ENCODE measurements at regions not wholly inside any gene's neighbourhood (a gene's known extent, or its start where the extent isn't known, plus 50 kb on each side); places are given as distances from the start of the nearest gene placed in this dataset.
"Not testable (repeated sequence)": the region's sequence is repeated elsewhere in the genome, so short reads cannot be mapped to it uniquely, and the experiment has no call there.

GRCh38 chr21:14825514-14825974 is 239.3 kb downstream of the NRIP1 start:
- DNase-seq: no peak

- no peak for DNase-seq
These were observed 240.7 kb downstream of the NRIP1 start for GRCh38 chr21:14824126-14824525.

DNA sequence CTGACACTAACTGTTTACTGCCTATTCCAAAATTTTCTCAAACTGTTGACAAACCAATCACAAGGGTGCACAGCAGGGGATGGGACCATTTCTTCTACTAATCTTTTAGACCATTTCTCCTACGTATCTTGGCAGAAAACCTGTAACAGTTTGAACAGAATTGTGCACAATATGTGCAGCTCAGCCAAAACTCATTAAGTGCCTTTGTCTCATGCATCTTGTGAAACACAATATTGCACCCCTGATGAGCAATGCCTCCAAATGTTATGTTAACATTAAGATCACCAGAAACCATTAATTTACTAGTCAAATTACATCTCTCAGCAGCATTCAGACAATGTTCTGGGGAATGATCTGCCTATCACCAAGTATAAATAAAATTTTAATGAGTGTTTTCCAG is 247.5 kb downstream of the NRIP1 start:
- DNase-seq: no peak

DNA sequence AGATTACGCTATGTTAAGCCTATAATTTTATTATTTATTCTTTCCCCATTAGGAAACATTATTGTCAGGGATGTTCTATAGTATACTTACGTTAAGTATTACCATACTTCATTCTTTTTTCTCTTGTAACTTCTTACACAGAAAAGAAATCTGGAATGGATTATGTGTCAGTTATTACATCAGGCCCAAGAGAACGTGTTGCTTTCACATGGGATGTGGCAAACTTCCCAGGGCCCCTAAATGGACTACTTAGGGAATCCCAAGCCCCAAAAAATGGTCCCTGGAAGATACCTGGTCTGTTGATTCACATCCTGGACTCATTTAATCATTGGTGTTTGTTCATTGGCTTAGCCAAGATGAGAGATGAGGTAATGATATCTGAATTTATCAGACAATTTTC is 249.8 kb downstream of the NRIP1 start:
- no peak for DNase-seq

GRCh38 chr21:14814282-14814681 is 250.5 kb downstream of the NRIP1 start:
- DNase-seq: no peak

GRCh38 chr21:14804170-14804569 is 258.1 kb upstream of the SAMSN1 start:
- not testable (repeated sequence) for DNase-seq

- no peak for DNase-seq
These were observed 251.4 kb upstream of the SAMSN1 start for GRCh38 chr21:14797543-14797942.

DNA sequence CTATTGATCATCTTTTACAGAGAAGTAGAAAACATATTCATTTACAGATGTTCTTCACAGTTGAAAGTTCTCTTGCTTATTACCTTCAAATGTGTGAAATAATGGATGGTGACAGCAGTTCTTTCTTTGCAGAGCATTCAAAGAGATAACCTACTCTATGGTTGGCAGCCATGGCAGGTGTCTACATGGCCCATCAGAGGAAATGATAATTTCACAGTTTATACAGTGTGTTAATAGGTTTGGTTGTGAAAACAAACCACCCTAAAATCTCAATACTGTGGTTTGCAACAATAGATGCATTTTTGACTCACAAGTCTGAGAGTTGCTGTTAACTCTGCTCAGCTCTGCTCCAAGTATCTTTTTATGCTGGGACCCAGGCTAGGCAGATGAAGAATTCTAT is 241.2 kb upstream of the SAMSN1 start:
- DNase-seq: no peak

DNA sequence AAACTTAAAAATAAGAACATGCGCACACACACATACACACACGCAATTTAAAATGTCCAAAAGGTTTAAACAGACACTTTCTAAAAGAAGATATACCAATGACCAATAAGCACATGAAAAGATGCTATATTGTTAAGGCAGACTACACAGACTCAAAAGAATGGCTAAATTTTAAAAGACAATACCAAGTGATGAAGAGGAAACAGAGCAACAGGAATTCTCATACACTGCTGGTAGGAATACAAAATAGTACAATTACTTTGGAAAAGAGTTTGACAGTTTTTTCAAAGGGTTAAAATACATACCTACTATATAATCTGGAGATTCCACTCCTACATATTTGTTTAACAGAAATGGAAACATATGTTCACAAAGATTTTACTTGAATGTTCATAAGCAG is 239.6 kb upstream of the SAMSN1 start:
- DNase-seq: no peak

DNA sequence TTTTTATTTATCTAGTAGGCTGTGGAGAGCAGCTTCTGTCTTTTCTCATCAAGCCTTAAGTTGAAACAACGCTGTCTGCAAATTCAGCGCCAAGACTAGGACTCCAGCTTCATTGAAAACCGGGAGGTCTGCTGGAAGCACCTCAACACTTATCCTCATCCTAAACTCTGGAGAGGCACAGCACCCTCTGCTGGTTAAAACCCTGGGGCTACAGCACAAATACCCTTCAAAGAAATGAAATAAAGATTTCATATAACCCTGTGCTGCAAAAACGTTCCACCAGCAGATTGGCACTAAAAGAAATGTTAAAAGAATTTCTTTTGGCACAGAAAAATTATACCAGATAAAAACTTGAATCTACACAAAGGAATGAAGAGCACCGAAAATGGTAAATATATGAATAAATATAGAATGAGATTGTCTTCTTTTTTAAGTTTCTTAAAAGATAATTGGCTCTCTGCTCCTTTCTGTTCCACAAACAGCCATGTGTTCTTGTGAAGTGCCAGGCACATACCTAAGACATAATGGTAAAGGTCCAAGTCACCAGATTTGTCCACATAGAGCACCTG is 227.7 kb upstream of the SAMSN1 start:
- peak; percentile 58 for DNase-seq

- DNase-seq: no peak
These were observed 225.5 kb upstream of the SAMSN1 start for GRCh38 chr21:14771593-14771992.

DNA sequence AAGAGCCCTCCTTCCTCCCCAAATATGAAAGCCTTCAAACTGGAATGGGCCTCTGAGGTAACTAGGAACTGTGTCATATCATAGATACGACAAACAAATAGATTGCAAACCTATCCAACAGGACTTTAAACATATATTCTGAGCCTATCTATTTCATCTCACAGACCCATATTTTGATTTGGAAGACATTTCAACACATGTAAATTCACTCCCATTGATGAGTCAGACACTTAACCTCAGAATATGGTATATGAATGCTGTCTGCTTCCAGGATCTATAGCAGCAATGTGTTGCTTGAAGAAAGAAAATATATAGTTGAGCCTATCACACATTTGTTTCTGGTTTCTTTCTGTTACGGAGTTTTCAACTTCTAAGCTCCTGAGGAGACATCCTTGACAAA is 221.9 kb upstream of the SAMSN1 start:
- no peak for DNase-seq

GRCh38 chr21:14767192-14767852 is 221.2 kb upstream of the SAMSN1 start:
- DNase-seq: no peak

- no peak for DNase-seq
These were observed 220.1 kb upstream of the SAMSN1 start for GRCh38 chr21:14766241-14766640.

DNA sequence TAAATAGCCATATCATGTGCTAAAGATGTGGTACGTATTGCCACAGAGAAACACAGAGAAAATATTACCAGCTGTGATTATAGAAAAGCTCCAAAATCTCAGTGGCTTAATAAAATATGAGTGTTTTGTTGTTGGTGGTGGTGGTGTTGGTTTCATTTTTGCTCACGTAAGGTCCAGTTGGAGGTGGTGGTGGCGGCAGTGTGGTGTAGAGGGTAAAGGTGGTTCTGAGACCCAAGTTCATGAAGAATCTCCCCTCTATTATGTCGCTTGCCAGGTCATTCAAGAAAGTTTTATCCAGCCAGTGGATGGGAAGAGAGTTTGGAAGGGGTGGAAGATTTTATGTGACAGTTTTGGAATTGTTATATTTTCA is 217.6 kb upstream of the SAMSN1 start:
- DNase-seq: no peak

DNA sequence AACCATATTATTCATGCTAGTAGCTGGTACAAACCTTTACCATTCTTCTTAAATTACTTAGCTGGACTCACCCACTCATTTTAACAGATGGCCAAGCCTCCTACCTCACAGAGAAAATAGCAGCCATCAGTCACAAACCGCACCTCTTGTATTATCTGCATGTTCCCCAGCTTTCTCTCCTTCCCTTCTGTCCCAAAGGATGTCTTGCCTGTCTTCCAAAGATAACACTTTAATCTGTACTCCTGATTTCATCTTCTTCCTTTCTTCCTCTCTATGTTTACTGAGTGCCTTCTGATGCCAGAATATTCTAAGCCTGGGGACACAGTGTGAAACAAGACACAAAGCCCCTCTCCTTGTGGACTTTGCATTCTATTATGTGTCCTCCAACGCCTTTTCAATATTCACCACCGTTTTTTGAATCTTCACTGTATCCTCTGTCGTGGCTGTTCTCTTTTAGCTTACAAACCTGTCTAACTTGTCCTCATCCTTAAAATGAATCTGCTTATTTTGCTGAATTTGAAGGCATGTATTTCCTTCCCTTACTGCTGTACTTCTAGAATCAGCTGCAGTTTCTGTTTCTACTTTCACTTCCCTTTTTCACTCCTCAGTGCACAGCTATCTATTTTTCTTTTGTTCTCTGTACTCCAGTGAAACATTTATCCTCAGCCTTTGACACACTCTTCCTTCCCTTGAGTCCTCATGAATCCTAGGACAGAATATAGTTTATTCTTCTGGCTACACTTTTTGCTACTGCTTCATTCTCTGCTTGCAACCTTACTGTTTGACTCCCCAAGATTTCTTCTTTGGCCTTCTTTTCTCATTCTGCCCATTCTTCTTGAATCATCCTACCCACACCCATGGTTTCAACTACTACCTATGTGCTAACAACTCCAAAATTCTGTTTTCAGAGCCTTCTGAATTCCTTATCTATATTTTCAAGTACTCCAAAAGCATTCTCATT is 216.9 kb upstream of the SAMSN1 start:
- no peak for DNase-seq

DNA sequence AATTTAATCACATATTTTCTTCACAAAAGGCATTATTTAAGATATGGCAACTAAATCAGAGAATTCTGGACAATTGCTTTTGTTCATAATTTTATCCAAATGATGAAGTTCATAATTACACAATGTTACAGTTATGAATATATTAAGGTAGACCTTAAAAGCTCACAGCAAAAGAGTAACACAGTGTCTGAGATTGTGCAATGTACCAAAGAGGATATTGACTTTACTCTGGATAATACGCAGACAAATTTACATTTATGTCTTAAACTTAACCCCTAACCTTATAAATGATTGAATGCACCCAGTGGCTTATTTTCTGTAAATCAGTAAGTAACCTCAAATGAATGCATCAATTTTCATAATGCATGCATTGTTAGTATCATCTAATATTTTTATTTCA is 216.2 kb upstream of the SAMSN1 start:
- DNase-seq: no peak

DNA sequence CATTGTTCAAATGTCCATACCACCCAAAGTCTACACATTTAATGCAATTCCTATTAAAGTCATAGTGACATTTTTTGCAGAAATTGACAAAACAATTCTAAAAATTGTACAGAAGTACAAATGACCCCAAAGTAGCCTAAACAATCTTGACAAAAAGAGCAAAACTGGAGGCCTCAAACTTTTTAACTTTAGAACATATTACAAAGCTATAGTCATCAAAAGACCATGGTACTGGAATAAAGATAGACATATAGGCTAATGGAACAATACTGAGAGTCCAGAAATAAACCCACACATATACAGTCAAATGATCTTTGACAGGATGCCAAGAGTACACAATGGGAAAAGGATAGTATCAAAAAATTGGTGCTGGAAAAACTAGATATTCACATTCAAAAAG is 213.2 kb upstream of the SAMSN1 start:
- DNase-seq: no peak

GRCh38 chr21:14758849-14759248 is 212.7 kb upstream of the SAMSN1 start:
- DNase-seq: no peak

- no peak for DNase-seq
These were observed 211.6 kb upstream of the SAMSN1 start for GRCh38 chr21:14757533-14758327.

DNA sequence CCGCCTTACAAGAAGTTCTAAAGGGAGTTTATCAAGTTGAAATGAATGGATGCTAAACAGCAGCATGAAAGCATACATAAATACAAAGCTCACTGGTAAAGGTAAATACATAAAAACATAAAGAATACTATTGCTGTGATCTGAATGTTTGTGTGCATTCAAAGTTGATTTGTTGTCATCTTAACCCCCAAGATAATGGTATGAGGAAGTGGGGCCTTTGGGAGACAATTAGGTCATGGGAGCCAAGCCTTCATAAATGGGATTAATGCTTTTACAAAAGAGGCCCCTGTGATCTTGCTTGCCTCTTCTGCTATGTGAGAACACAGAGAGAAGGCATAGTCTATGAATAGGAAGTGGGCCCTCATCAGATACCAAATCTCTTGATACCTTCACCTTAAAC is 209.0 kb upstream of the SAMSN1 start:
- DNase-seq: no peak

- DNase-seq: no peak
These were observed 208.6 kb upstream of the SAMSN1 start for GRCh38 chr21:14754682-14755081.

DNA sequence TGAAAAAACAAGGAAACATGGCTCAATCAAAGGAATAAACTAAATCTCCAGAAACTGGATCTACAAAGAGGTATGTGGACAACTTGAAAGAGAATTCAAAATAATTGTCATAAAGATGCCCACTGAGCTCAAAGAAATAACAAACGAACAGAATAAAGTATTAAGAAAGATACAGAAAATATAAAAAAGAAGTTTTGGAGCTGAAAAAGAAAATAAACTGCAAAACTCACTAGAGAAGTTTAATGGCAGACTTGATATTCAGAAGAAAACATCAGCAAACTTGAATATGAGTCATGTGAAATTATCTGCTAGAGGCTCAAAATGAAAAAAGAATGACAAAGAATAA is 208.1 kb upstream of the SAMSN1 start:
- DNase-seq: no peak
